Activated CD4-positive, alpha-beta memory T cell treated with anti-CD3 and anti-CD28 coated beads, Interleukin-2, amount 10 ng/mL, durations not matched to agents 7 days and 5 days (primary cell): ENCODE measurements at regions not wholly inside any gene's neighbourhood (a gene's known extent, or its start where the extent isn't known, plus 50 kb on each side); places are given as distances from the start of the nearest gene placed in this dataset.
"Not testable (repeated sequence)": the region's sequence is repeated elsewhere in the genome, so short reads cannot be mapped to it uniquely, and the experiment has no call there.

ENCODE experiments used
- CTCF ChIA-PET: fragments of 350-600 bp; sonication (Branson Sonifier 250); formaldehyde crosslinking; loops from one replicate; lab custom pipeline; 2021; ENCODE audit warnings: antibody characterized with exemption, inconsistent platforms; lab: Charles Lee
- POLR2A ChIA-PET: fragments of 350-600 bp; sonication (Branson Sonifier 250); formaldehyde crosslinking; loops from one replicate; lab custom pipeline; 2021; ENCODE audit warnings: antibody characterized with exemption; lab: Charles Lee
- DNase-seq: peaks from one replicate; pipeline ENCODE4 v3.0.0-alpha.2; 2020
- H3K27ac Mint-ChIP-seq: one replicate; pipeline ENCODE4 v1.8.0; 2021; ENCODE audit warnings: mild to moderate bottlenecking, mixed read lengths
- H3K27me3 Mint-ChIP-seq: one replicate; pipeline ENCODE4 v1.8.0; 2021; ENCODE audit warnings: mixed read lengths
- H3K36me3 Mint-ChIP-seq: one replicate; pipeline ENCODE4 v1.8.0; 2021; ENCODE audit warnings: low read depth, mixed read lengths
- H3K4me1 Mint-ChIP-seq: one replicate; pipeline ENCODE4 v1.8.0; 2021; ENCODE audit warnings: mixed read lengths
- H3K4me3 Mint-ChIP-seq: one replicate; pipeline ENCODE4 v1.8.0; 2021; ENCODE audit warnings: mild to moderate bottlenecking, mixed read lengths
- H3K9me3 Mint-ChIP-seq: one replicate; pipeline ENCODE4 v1.8.0; 2021; ENCODE audit warnings: mixed read lengths

- H3K27ac Mint-ChIP-seq, H3K27me3 Mint-ChIP-seq, DNase-seq, POLR2A ChIA-PET, H3K4me3 Mint-ChIP-seq, H3K4me1 Mint-ChIP-seq, H3K36me3 Mint-ChIP-seq, CTCF ChIA-PET: not testable (repeated sequence)
- H3K9me3 Mint-ChIP-seq, result peaks cover 11% of the 10 kb centered on the region
Observed at GRCh38 chr7:159335181-159335926, 190.7 kb upstream of the VIPR2 start.

GRCh38 chr7:159332854-159333479 is 188.3 kb upstream of the VIPR2 start:
- H3K36me3 Mint-ChIP-seq, CTCF ChIA-PET, H3K27me3 Mint-ChIP-seq, H3K4me1 Mint-ChIP-seq, DNase-seq, H3K4me3 Mint-ChIP-seq, POLR2A ChIA-PET, H3K27ac Mint-ChIP-seq: not testable (repeated sequence)
- peaks cover 13% of the 10 kb centered on the region for H3K9me3 Mint-ChIP-seq

GRCh38 chr7:159331462-159331861 is 186.8 kb upstream of the VIPR2 start:
- Mint-ChIP-seq H3K4me3 (no peak overlapping the region), H3K27me3 (peaks cover 2% of the 10 kb centered on the region), H3K9me3 (peaks cover 25% of the 10 kb centered on the region), H3K4me1 (no peaks in the 10 kb centered on the region), H3K27ac (no peak overlapping the region), H3K36me3 (no peaks in the 10 kb centered on the region)
- ChIA-PET CTCF (no interaction called here), POLR2A (no interaction called here)
- DNase-seq, result no peak

GRCh38 chr7:159329818-159330378 is 185.2 kb upstream of the VIPR2 start:
- Mint-ChIP-seq H3K4me1 (no peaks in the 10 kb centered on the region), H3K36me3 (no peaks in the 10 kb centered on the region), H3K4me3 (no peak overlapping the region), H3K27me3 (peaks cover 2% of the 10 kb centered on the region), H3K27ac (no peak overlapping the region), H3K9me3 (peaks cover 22% of the 10 kb centered on the region)
- POLR2A ChIA-PET, result no interaction called here
- CTCF ChIA-PET, result no interaction called here
- DNase-seq, result no peak

- peaks cover 20% of the 10 kb centered on the region for H3K9me3 Mint-ChIP-seq
- DNase-seq, result no peak
- H3K4me3 Mint-ChIP-seq, result no peak overlapping the region
- H3K27me3 Mint-ChIP-seq, result peaks cover 2% of the 10 kb centered on the region
- H3K27ac Mint-ChIP-seq, result no peak overlapping the region
- H3K36me3 Mint-ChIP-seq, result no peaks in the 10 kb centered on the region
- ChIA-PET POLR2A (no interaction called here), CTCF (no interaction called here)
- no peaks in the 10 kb centered on the region for H3K4me1 Mint-ChIP-seq
Observed at GRCh38 chr7:159328096-159328495, 183.4 kb upstream of the VIPR2 start.

- ChIA-PET POLR2A (no interaction called here), CTCF (no interaction called here)
- Mint-ChIP-seq H3K27me3 (peaks cover 3% of the 10 kb centered on the region), H3K4me1 (no peaks in the 10 kb centered on the region), H3K36me3 (no peaks in the 10 kb centered on the region), H3K27ac (no peak overlapping the region), H3K9me3 (peaks cover 17% of the 10 kb centered on the region), H3K4me3 (no peak overlapping the region)
- no peak for DNase-seq
Observed at GRCh38 chr7:159323359-159323758, 178.7 kb upstream of the VIPR2 start.

- no peak overlapping the region for H3K4me3 Mint-ChIP-seq
- peaks cover 6% of the 10 kb centered on the region for H3K9me3 Mint-ChIP-seq
- POLR2A ChIA-PET, result no interaction called here
- DNase-seq, result no peak
- no peaks in the 10 kb centered on the region for H3K4me1 Mint-ChIP-seq
- no peak overlapping the region for H3K27ac Mint-ChIP-seq
- H3K27me3 Mint-ChIP-seq, result peaks cover 3% of the 10 kb centered on the region
- H3K36me3 Mint-ChIP-seq, result no peaks in the 10 kb centered on the region
- CTCF ChIA-PET, result no interaction called here
Observed at GRCh38 chr7:159321278-159321677, 176.6 kb upstream of the VIPR2 start.

- Mint-ChIP-seq H3K36me3 (no peaks in the 10 kb centered on the region), H3K27me3 (peaks cover 3% of the 10 kb centered on the region), H3K4me3 (no peak overlapping the region), H3K4me1 (no peaks in the 10 kb centered on the region), H3K9me3 (peaks cover 6% of the 10 kb centered on the region), H3K27ac (no peak overlapping the region)
- DNase-seq, result no peak
- ChIA-PET CTCF (no interaction called here), POLR2A (no interaction called here)
Observed at GRCh38 chr7:159318682-159319351, 174.2 kb upstream of the VIPR2 start.

- ChIA-PET CTCF (no interaction called here), POLR2A (no interaction called here)
- no peaks in the 10 kb centered on the region for H3K4me1 Mint-ChIP-seq
- H3K36me3 Mint-ChIP-seq, result no peaks in the 10 kb centered on the region
- DNase-seq, result no peak
- no peak overlapping the region for H3K4me3 Mint-ChIP-seq
- H3K27me3 Mint-ChIP-seq, result peaks cover 3% of the 10 kb centered on the region
- peaks cover 6% of the 10 kb centered on the region for H3K9me3 Mint-ChIP-seq
- no peak overlapping the region for H3K27ac Mint-ChIP-seq
Observed at GRCh38 chr7:159317294-159317693, 172.6 kb upstream of the VIPR2 start.

- Mint-ChIP-seq H3K27ac (no peak overlapping the region), H3K4me3 (no peak overlapping the region), H3K36me3 (no peaks in the 10 kb centered on the region), H3K9me3 (peaks cover 2% of the 10 kb centered on the region), H3K4me1 (no peaks in the 10 kb centered on the region), H3K27me3 (peaks cover 4% of the 10 kb centered on the region)
- ChIA-PET CTCF (no interaction called here), POLR2A (no interaction called here)
- no peak for DNase-seq
Observed at GRCh38 chr7:159311172-159311494, 166.5 kb upstream of the VIPR2 start.

- H3K27me3 Mint-ChIP-seq, result peaks cover 4% of the 10 kb centered on the region
- H3K36me3 Mint-ChIP-seq, result no peaks in the 10 kb centered on the region
- no peak for DNase-seq
- ChIA-PET POLR2A (no interaction called here), CTCF (no interaction called here)
- no peaks in the 10 kb centered on the region for H3K4me1 Mint-ChIP-seq
- H3K9me3 Mint-ChIP-seq, result peaks cover 2% of the 10 kb centered on the region
- no peak overlapping the region for H3K4me3 Mint-ChIP-seq
- no peak overlapping the region for H3K27ac Mint-ChIP-seq
Observed at GRCh38 chr7:159310457-159311171, 165.9 kb upstream of the VIPR2 start.

GRCh38 chr7:159309214-159309613 is 164.5 kb upstream of the VIPR2 start:
- H3K36me3 Mint-ChIP-seq, CTCF ChIA-PET, H3K9me3 Mint-ChIP-seq, H3K27me3 Mint-ChIP-seq, H3K4me3 Mint-ChIP-seq, H3K27ac Mint-ChIP-seq, POLR2A ChIA-PET, DNase-seq, H3K4me1 Mint-ChIP-seq: not testable (repeated sequence)

GRCh38 chr7:159306012-159306411 is 161.3 kb upstream of the VIPR2 start:
- peaks cover 3% of the 10 kb centered on the region for H3K9me3 Mint-ChIP-seq
- DNase-seq, result no peak
- H3K27ac Mint-ChIP-seq, result no peak overlapping the region
- H3K27me3 Mint-ChIP-seq, result no peaks in the 10 kb centered on the region
- ChIA-PET POLR2A (no interaction called here), CTCF (no interaction called here)
- no peaks in the 10 kb centered on the region for H3K4me1 Mint-ChIP-seq
- no peaks in the 10 kb centered on the region for H3K36me3 Mint-ChIP-seq
- H3K4me3 Mint-ChIP-seq, result no peak overlapping the region
